T-cell (primary cell): ENCODE measurements at regions not wholly inside any gene's neighbourhood (a gene's known extent, or its start where the extent isn't known, plus 50 kb on each side); places are given as distances from the start of the nearest gene placed in this dataset.
A peak's percentile ranks its signal among the peaks of the same experiment; 100 is the strongest.

ENCODE experiments used
- ATAC-seq, 4 experiments: fragments of 200-7000 bp in 3 of 4; fragments of 150-1000 bp in 1 of 4; cut with Tn5 transposase; replicated peaks in 1 of 4; 1 replicate in 3 of 4; 2 replicates in 1 of 4; pipeline ENCODE4 v1.10.0; 2021; ENCODE audit warnings: moderate library complexity in 3 of 4, mild to moderate bottlenecking in 2 of 4, moderate number of reproducible peaks in 1 of 4
- CTCF ChIA-PET, 2 donors: fragments of 300-600 bp; sonication (Branson Sonifier 250); formaldehyde crosslinking; loops; one replicate each; lab custom pipeline; 2022; ENCODE audit warnings: antibody characterized with exemption in 2 of 2; lab: Charles Lee
- POLR2A ChIA-PET, 2 donors: fragments of 300-600 bp; sonication (Branson Sonifier 250); formaldehyde crosslinking; loops; one replicate each; lab custom pipeline; 2022; ENCODE audit warnings: antibody characterized with exemption in 2 of 2; lab: Charles Lee
- DNase-seq, 35 experiments: peaks; one replicate each; pipeline versions ENCODE4 v3.0.0 to v3.0.0-alpha.2; 2013 to 2023
- H3K27ac ChIP-seq: one replicate; pipeline ENCODE4 v1.5.1; 2013; ENCODE audit warnings: low read length
- H3K27me3 ChIP-seq, 2 experiments: replicated peaks in 1 of 2; 1 replicate in 1 of 2; 2 replicates in 1 of 2; pipeline versions ENCODE4 v1.6.1 to v1.7.0; 2013; ENCODE audit warnings: low read length in 1 of 2, mixed read lengths in 1 of 2; ENCODE audit not compliant: control insufficient read depth in 2 of 2, insufficient read depth in 2 of 2; ENCODE audit errors: extremely low read depth in 1 of 2
- H3K36me3 ChIP-seq, 2 donors: 1 replicate in 1 of 2; 2 replicates in 1 of 2; pipeline versions ENCODE4 v1.6.1 to v1.7.0; 2013; ENCODE audit warnings: low read length in 1 of 2; ENCODE audit not compliant: control insufficient read depth in 2 of 2, insufficient read depth in 1 of 2; ENCODE audit errors: extremely low read depth in 1 of 2
- H3K4me1 ChIP-seq, 2 experiments: 1 replicate in 1 of 2; 2 replicates in 1 of 2; pipeline versions ENCODE4 v1.6.1 to v1.7.0; 2013; ENCODE audit warnings: low read length in 2 of 2, mixed read lengths in 1 of 2; ENCODE audit not compliant: insufficient read depth in 2 of 2, control insufficient read depth in 1 of 2; ENCODE audit errors: extremely low read depth in 1 of 2
- H3K4me3 ChIP-seq, 2 donors: 1 replicate in 1 of 2; 2 replicates in 1 of 2; pipeline versions ENCODE4 v1.5.1 to v1.7.0; 2013; ENCODE audit warnings: mild to moderate bottlenecking in 2 of 2, low read length in 1 of 2, moderate library complexity in 1 of 2; ENCODE audit not compliant: control insufficient read depth in 1 of 2; ENCODE audit errors: extremely low read depth in 1 of 2
- H3K9me3 ChIP-seq: 2 replicates; pipeline ENCODE4 v1.7.0; 2013
- H3K27ac Mint-ChIP-seq, 2 donors: one replicate each; pipeline ENCODE4 v1.8.0; 2020 to 2021; ENCODE audit warnings: mild to moderate bottlenecking in 2 of 2, mixed read lengths in 2 of 2
- H3K27me3 Mint-ChIP-seq, 2 donors: one replicate each; pipeline ENCODE4 v1.8.0; 2021 to 2022; ENCODE audit warnings: mixed read lengths in 2 of 2
- H3K36me3 Mint-ChIP-seq: one replicate; pipeline ENCODE4 v1.8.0; 2021; ENCODE audit warnings: mixed read lengths
- H3K4me1 Mint-ChIP-seq, 3 donors: one replicate each; pipeline ENCODE4 v1.8.0; 2020 to 2022; ENCODE audit warnings: mixed read lengths in 3 of 3, mild to moderate bottlenecking in 1 of 3
- H3K4me3 Mint-ChIP-seq, 3 donors: one replicate each; pipeline ENCODE4 v1.8.0; 2020 to 2022; ENCODE audit warnings: mild to moderate bottlenecking in 3 of 3, mixed read lengths in 3 of 3, moderate library complexity in 3 of 3
- H3K9me3 Mint-ChIP-seq, 3 donors: one replicate each; pipeline ENCODE4 v1.8.0; 2020 to 2022; ENCODE audit warnings: mixed read lengths in 3 of 3
- WGBS: methylation state at CpG from one replicate; pipeline ENCODE4 v1.1.5; 2013; ENCODE audit warnings: missing lambda C conversion rate; ENCODE audit not compliant: insufficient coverage; 5-methylcytosine and 5-hydroxymethylcytosine counted together

DNA sequence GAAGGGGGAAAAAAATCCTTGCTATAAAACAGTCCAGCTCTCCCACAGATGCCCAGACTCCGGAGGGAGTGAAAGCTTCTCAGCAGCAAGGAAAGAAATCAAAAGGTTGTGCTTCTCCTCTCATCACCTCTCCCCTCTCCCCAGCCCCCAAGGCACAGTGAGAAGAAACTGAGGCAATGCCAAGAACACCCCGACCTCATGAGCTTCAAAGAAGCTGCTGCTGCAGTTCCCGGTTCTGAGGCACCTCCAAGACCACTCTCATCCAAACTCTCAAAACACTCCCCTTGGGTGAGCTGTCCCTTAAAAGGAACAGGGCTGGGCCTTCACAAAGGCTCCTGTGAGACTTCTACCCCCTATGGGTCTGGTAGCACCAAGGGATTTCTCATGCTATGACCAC is 62.0 kb upstream of the KLF7 start:
- POLR2A ChIA-PET: no interaction called here
- peaks cover 33 to 57% (median 37%) of the 10 kb centered on the region in 3 donors for H3K4me1 Mint-ChIP-seq
- no peak overlapping the region for H3K27ac Mint-ChIP-seq

DNA sequence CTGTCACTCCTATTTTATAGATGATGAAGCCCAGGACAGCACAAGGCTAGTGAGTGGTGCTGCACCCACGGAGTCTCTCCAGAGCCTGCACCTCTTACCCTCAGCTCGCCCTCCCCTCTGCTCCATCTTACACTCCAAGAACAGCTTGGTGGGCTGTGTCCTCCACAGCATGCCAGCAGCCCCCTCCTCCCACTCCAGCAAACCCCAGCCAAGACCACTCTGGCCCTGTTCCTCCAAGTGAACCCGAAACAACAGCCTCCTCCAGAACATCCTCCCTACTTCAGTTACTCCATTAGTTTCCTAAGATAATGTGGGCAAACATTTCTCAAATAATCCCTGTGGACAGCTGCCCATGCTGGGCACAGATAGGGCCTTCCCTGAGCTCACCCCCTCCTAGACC is 62.7 kb upstream of the KLF7 start:
- H3K27ac ChIP-seq: no peak overlapping the region
- POLR2A ChIA-PET: no interaction called here
- Mint-ChIP-seq H3K27me3 (no peaks in the 10 kb centered on the region), H3K27ac (no peak overlapping the region), H3K4me3 (no peak overlapping the region), H3K36me3 (no peaks in the 10 kb centered on the region), H3K9me3 (no peaks in the 10 kb centered on the region), H3K4me1 (peaks cover 33 to 58% (median 37%) of the 10 kb centered on the region in 3 donors)
- H3K4me3 ChIP-seq: no peak overlapping the region
- CTCF ChIA-PET: no interaction called here
- 32% methylated on average over 2 of the region's 3 CpGs for WGBS
- peaks cover 8 to 14% of the 10 kb centered on the region in 2 experiments for H3K4me1 ChIP-seq
- no peak for ATAC-seq
- peaks cover 0 to 4% of the 10 kb centered on the region in 2 experiments for H3K27me3 ChIP-seq
- no peak for DNase-seq
- H3K9me3 ChIP-seq: no peaks in the 10 kb centered on the region
- H3K36me3 ChIP-seq: no peaks in the 10 kb centered on the region

More for the DNA sequence above, 62.0 kb upstream of the KLF7 start:
- no peaks in the 10 kb centered on the region for H3K9me3 ChIP-seq
- H3K4me3 ChIP-seq: no peak overlapping the region
- Mint-ChIP-seq H3K27me3 (no peaks in the 10 kb centered on the region), H3K36me3 (no peaks in the 10 kb centered on the region), H3K4me3 (no peak overlapping the region), H3K9me3 (no peaks in the 10 kb centered on the region)
- H3K27me3 ChIP-seq: peaks cover 0 to 4% of the 10 kb centered on the region in 2 experiments
- no peaks in the 10 kb centered on the region for H3K36me3 ChIP-seq
- CTCF ChIA-PET: no interaction called here
- no peak for ATAC-seq
- DNase-seq: no peak
- H3K27ac ChIP-seq: no peak overlapping the region
- peaks cover 8 to 14% of the 10 kb centered on the region in 2 experiments for H3K4me1 ChIP-seq
- WGBS: 81% methylated on average over 2 of the region's 3 CpGs

DNA sequence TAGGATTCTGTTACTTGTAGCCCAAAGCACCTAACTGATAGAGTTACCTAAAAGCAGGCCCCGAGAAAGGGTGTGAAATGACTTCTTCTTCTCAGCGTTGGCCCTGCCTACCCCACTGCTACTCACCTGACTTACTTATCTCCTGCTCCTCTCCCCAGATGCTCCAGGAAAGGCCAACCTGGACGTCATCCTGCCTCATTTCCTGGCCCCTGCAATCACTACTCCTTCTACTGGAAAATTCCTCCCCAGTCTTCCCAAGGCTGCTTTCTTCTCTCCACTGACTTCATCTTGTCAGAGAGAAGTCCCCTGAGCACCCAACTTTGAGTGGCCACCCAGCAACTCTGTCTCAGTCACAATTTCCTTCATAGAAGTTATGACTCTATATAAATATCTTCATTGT is 63.4 kb upstream of the KLF7 start:
- ATAC-seq (no peak), DNase-seq (no peak)
- Mint-ChIP-seq H3K4me3 (no peak overlapping the region), H3K4me1 (peaks cover 33 to 65% (median 37%) of the 10 kb centered on the region in 3 donors), H3K36me3 (no peaks in the 10 kb centered on the region), H3K27ac (no peak overlapping the region), H3K9me3 (no peaks in the 10 kb centered on the region), H3K27me3 (no peaks in the 10 kb centered on the region)
- WGBS: 68% methylated on average over 3 of the region's 3 CpGs
- Histone ChIP-seq H3K9me3 (no peaks in the 10 kb centered on the region), H3K36me3 (no peaks in the 10 kb centered on the region), H3K27me3 (peaks cover 0 to 4% of the 10 kb centered on the region in 2 experiments), H3K4me3 (no peak overlapping the region), H3K27ac (no peak overlapping the region), H3K4me1 (peaks cover 8 to 14% of the 10 kb centered on the region in 2 experiments)
- ChIA-PET CTCF (no interaction called here), POLR2A (no interaction called here)

DNA sequence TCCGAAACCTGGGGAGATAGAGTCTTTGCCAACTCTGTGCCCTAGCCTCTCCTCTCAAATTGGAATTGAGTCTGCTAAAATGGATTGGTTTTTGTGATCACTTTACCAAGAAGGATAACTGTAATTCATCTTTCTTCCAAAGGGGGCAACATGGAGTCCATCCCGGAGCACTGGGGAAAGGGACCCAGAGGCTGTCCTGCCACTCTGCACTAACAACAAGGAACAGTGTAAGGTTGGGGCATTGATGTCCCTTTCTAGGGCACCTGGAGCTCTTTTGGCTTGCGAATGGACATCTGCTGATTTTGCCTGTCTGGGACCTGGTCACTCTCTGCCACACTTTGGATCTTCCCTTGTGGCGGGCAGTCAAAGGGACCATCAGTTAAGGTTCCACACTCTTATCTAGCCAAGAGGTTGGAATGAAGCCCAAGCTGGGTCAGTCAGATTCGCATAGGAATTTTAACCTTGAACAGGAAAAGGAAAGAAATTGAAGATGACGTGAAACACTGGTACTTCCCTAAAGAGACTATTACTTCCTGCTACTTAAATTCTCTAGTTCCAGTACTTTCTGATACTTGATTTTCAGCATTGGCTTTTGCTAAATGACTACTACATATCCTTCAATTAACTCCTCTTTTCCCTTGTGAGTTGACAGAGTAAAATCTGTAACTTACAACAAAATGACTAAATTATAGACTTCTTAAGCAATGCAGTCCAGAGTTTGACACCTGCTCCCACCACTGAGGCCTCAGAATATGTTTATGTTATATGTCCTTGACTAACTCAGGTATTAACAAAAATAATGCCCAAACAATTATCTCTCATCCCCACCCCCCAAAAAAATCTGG is 64.7 kb upstream of the KLF7 start:
- Mint-ChIP-seq H3K4me1 (peaks cover 22 to 60% (median 27%) of the 10 kb centered on the region in 3 donors), H3K4me3 (no peak overlapping the region), H3K27ac (no peak overlapping the region), H3K9me3 (no peaks in the 10 kb centered on the region), H3K36me3 (no peaks in the 10 kb centered on the region), H3K27me3 (no peaks in the 10 kb centered on the region)
- H3K36me3 ChIP-seq: no peaks in the 10 kb centered on the region
- CTCF ChIA-PET: no interaction called here
- WGBS: 69% methylated on average over 2 of the region's 6 CpGs
- H3K27ac ChIP-seq: no peak overlapping the region
- H3K27me3 ChIP-seq: peaks cover 0 to 4% of the 10 kb centered on the region in 2 experiments
- POLR2A ChIA-PET: no interaction called here
- no peaks in the 10 kb centered on the region for H3K9me3 ChIP-seq
- peak in 1 of 35 experiments; percentile 14 for DNase-seq
- H3K4me1 ChIP-seq: peaks cover 2 to 17% of the 10 kb centered on the region in 2 experiments
- no peak for ATAC-seq
- H3K4me3 ChIP-seq: no peak overlapping the region

DNA sequence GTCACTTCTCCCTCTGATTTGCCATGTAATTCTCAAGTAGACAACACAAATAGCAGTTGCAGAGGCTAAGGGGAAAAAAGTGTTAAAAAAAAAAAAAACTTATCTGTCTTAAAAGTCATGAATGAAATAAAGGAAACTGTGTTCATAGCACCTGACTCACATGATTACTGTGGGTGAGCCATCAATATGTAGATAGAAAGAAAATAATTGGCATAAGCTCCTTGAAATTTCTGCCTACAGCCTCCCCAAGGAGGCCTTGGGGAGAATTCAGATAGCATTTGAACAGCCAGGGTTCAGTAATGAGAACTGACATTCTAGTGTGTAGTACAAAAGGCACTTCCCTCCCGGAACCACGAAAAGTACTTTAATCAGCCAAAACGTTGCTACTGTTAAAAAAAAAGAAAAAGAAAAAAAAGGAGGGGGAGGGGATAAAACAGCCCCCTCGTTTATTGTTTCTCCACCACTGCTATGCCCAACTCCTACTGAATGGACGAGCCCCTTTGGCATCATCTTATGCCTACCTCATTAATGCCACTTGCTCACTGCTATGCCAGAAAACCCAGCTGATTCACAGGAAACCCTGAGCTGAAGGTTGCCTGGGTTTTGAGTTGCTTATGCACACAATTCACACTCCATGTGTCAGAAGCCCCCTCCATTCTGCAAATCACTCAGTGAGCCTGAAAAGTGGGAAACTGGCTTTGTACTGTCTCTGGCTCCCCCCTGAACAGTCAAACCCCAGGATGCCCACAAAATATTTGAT is 65.5 kb upstream of the KLF7 start:
- ATAC-seq (peak in 3 of 4 experiments; percentile 36 to 45 (median 44)), DNase-seq (no peak)
- ChIA-PET CTCF (interaction anchor here in 1 of 2 donors (0.5 to 0.6 kb wide), 2 partner anchors 73 to 81 kb away, joined by 3 to 5 read pairs; no protein-coding TSS in a partner anchor), POLR2A (interaction anchor here in 1 of 2 donors (0.5 kb wide), 1 partner anchor 1076 kb away, joined by 4 read pairs; no protein-coding TSS in a partner anchor)
- Histone ChIP-seq H3K4me3 (no peak overlapping the region), H3K27me3 (peaks cover 0 to 4% of the 10 kb centered on the region in 2 experiments), H3K36me3 (no peaks in the 10 kb centered on the region), H3K9me3 (no peaks in the 10 kb centered on the region), H3K27ac (no peak overlapping the region), H3K4me1 (peaks cover 2 to 10% of the 10 kb centered on the region in 2 experiments)
- Mint-ChIP-seq H3K27me3 (no peaks in the 10 kb centered on the region), H3K27ac (no peak overlapping the region), H3K4me3 (peak overlapping the region in 1 of 3 donors; percentile 13), H3K36me3 (no peaks in the 10 kb centered on the region), H3K4me1 (peaks cover 14 to 52% (median 20%) of the 10 kb centered on the region in 3 donors), H3K9me3 (no peaks in the 10 kb centered on the region)
- no CpG with 5 or more reads among the region's 5 CpGs for WGBS

DNA sequence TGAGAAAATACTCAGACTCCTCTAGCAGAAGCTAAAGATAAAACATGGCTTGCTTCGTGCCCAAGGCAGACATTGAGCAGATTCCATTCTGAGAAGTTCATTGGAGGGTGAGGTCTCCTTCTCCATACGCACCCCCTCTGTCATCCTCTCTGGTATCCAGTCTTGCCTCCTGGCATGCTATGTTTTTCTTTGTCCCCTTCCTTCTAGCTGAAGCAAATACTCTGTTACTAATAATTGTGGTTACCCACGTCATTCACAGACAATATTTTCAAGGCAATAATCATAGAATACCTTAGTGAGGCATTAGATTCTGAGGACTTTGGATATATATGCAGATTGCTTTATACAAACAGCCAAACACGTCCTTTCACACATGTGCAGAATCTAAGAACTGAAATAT is 66.2 kb upstream of the KLF7 start:
- Histone ChIP-seq H3K27ac (no peak overlapping the region), H3K36me3 (no peaks in the 10 kb centered on the region), H3K4me1 (peaks cover 2 to 10% of the 10 kb centered on the region in 2 experiments), H3K4me3 (no peak overlapping the region), H3K27me3 (peaks cover 0 to 4% of the 10 kb centered on the region in 2 experiments), H3K9me3 (no peaks in the 10 kb centered on the region)
- no peak for DNase-seq
- Mint-ChIP-seq H3K9me3 (no peaks in the 10 kb centered on the region), H3K4me1 (peaks cover 10 to 47% (median 14%) of the 10 kb centered on the region in 3 donors), H3K27ac (no peak overlapping the region), H3K4me3 (no peak overlapping the region), H3K36me3 (no peaks in the 10 kb centered on the region), H3K27me3 (no peaks in the 10 kb centered on the region)
- whole genome bisulfite sequencing: no CpG with 5 or more reads among the region's 4 CpGs
- ChIA-PET POLR2A (no interaction called here), CTCF (no interaction called here)
- ATAC-seq: no peak
